Keratinocyte (primary cell): ENCODE measurements at regions not wholly inside any gene's neighbourhood (a gene's known extent, or its start where the extent isn't known, plus 50 kb on each side); places are given as distances from the start of the nearest gene placed in this dataset.

Source experiments
- CTCF ChIP-seq, 3 experiments: IDR thresholded peaks in 1 of 3; conservative IDR thresholded peaks in 1 of 3; optimal IDR thresholded peaks in 1 of 3; 2 replicates in 2 of 3; 3 replicates in 1 of 3; pipeline versions ENCODE3 to v1.5.1; 2011; ENCODE audit warnings: low read length in 3 of 3, mild to moderate bottlenecking in 3 of 3, moderate library complexity in 2 of 3, control low read depth in 1 of 3, inconsistent platforms in 1 of 3; ENCODE audit not compliant: insufficient read depth in 2 of 3; ENCODE audit errors: extremely low read depth in 1 of 3
- EZH2 ChIP-seq: IDR thresholded peaks from one replicate; pipeline ENCODE4 v1.6.1; 2012; ENCODE audit warnings: inconsistent platforms, mild to moderate bottlenecking, low read length, moderate library complexity

- TF ChIP-seq CTCF (optimal IDR thresholded peaks at IDR 0.05 in 1 of 3, IDR thresholded peaks at IDR 0.05 in 1 of 3, conservative IDR thresholded peaks at IDR 0.05 in 1 of 3; ENCODE audit: extremely low read depth in 1 of 3, insufficient read depth in 2 of 3, low read length in 3 of 3): no peak
- no peak for TF ChIP-seq EZH2
Observed at GRCh38 chr18:40976050-40976449, 979.0 kb upstream of the PIK3C3 start.
